Liver (tissue), 7 donors: ENCODE measurements at regions not wholly inside any gene's neighbourhood (a gene's known extent, or its start where the extent isn't known, plus 50 kb on each side); places are given as distances from the start of the nearest gene placed in this dataset.

ENCODE experiments used
- DNase-seq: peaks from one replicate; pipeline ENCODE4 v3.0.0-alpha.2; 2017; ENCODE audit warnings: low spot score
- H3K27ac ChIP-seq, 2 donors: one replicate each; pipeline ENCODE4 v1.7.0; 2013; ENCODE audit warnings: inconsistent platforms in 2 of 2, low read length in 2 of 2, control low read depth in 1 of 2, low read depth in 1 of 2, mild to moderate bottlenecking in 1 of 2
- H3K27me3 ChIP-seq, 4 donors: one replicate each; pipeline versions ENCODE4 v1.6.1 to v1.7.0; 2013; ENCODE audit warnings: low read length in 3 of 4, inconsistent platforms in 1 of 4, mild to moderate bottlenecking in 1 of 4, moderate library complexity in 1 of 4; ENCODE audit not compliant: control insufficient read depth in 4 of 4, insufficient read depth in 4 of 4
- H3K36me3 ChIP-seq, 4 donors: one replicate each; pipeline versions ENCODE4 v1.6.1 to v1.7.0; 2013; ENCODE audit warnings: low read length in 3 of 4, mild to moderate bottlenecking in 3 of 4, low read depth in 1 of 4, moderate library complexity in 1 of 4; ENCODE audit not compliant: control insufficient read depth in 4 of 4, insufficient read depth in 3 of 4
- H3K4me1 ChIP-seq, 4 donors: one replicate each; pipeline versions ENCODE4 v1.6.1 to v1.7.0; 2013; ENCODE audit warnings: low read length in 3 of 4, mild to moderate bottlenecking in 3 of 4, moderate library complexity in 1 of 4; ENCODE audit not compliant: control insufficient read depth in 4 of 4, insufficient read depth in 4 of 4
- H3K4me3 ChIP-seq, 3 donors: one replicate each; pipeline versions ENCODE4 v1.6.1 to v1.7.0; 2013; ENCODE audit warnings: low read length in 3 of 3, control low read depth in 1 of 3, low read depth in 1 of 3, mild to moderate bottlenecking in 1 of 3
- H3K9ac ChIP-seq, 2 donors: one replicate each; pipeline ENCODE4 v1.7.0; 2013; ENCODE audit warnings: low read length in 2 of 2, mild to moderate bottlenecking in 2 of 2, moderate library complexity in 2 of 2, control low read depth in 1 of 2, low read depth in 1 of 2
- H3K9me3 ChIP-seq, 4 donors: one replicate each; pipeline versions ENCODE4 v1.6.1 to v1.7.0; 2013; ENCODE audit warnings: low read length in 3 of 4; ENCODE audit not compliant: control insufficient read depth in 4 of 4
- EGR1 ChIP-seq, 2 donors: IDR thresholded peaks; 2 replicates each; pipeline ENCODE4 v1.6.1; 2016 to 2018; ENCODE audit warnings: antibody characterized with exemption in 2 of 2, low read depth in 2 of 2
- FOXA2 ChIP-seq: IDR thresholded peaks from 2 replicates; pipeline ENCODE4 v1.6.1; 2016; ENCODE audit warnings: antibody characterized with exemption
- GABPA ChIP-seq, 2 donors: IDR thresholded peaks in 1 of 2; conservative IDR thresholded peaks in 1 of 2; 2 replicates each; pipeline ENCODE4 v1.6.1; 2016; ENCODE audit warnings: antibody characterized with exemption in 2 of 2, mild to moderate bottlenecking in 1 of 2, moderate library complexity in 1 of 2
- HNF4A ChIP-seq, 2 donors: conservative IDR thresholded peaks; 2 replicates each; pipeline ENCODE4 v1.6.1; 2016; ENCODE audit warnings: antibody characterized with exemption in 2 of 2, mild to moderate bottlenecking in 2 of 2
- HNF4G ChIP-seq: IDR thresholded peaks from 2 replicates; pipeline ENCODE4 v1.6.1; 2016; ENCODE audit warnings: antibody characterized with exemption
- JUND ChIP-seq, 2 donors: IDR thresholded peaks; 2 replicates each; pipeline ENCODE4 v1.6.1; 2016; ENCODE audit warnings: antibody characterized with exemption in 2 of 2
- NR2F2 ChIP-seq: IDR thresholded peaks from 2 replicates; pipeline ENCODE4 v1.6.1; 2016; ENCODE audit warnings: antibody characterized with exemption
- RAD21 ChIP-seq, 2 donors: IDR thresholded peaks; 2 replicates each; pipeline ENCODE4 v1.6.1; 2016; ENCODE audit warnings: antibody characterized with exemption in 2 of 2, mild to moderate bottlenecking in 2 of 2
- RXRA ChIP-seq, 2 donors: IDR thresholded peaks; 2 replicates each; pipeline ENCODE4 v1.6.1; 2017 to 2018; ENCODE audit warnings: antibody characterized with exemption in 2 of 2, mild to moderate bottlenecking in 1 of 2
- TAF1 ChIP-seq: conservative IDR thresholded peaks from 2 replicates; pipeline ENCODE4 v1.6.1; 2016; ENCODE audit warnings: antibody characterized with exemption, mild to moderate bottlenecking
- WGBS: extraction: QIAGEN DNeasy Blood & Tissue Kit; methylation state at CpG from one replicate; pipeline ENCODE4 v1.1.7; 2013; 5-methylcytosine and 5-hydroxymethylcytosine counted together
- TF ChIP-seq, protein P1 (sequence below): IDR thresholded peaks from 2 replicates; pipeline ENCODE4 v1.6.1; 2016; ENCODE audit warnings: antibody characterized with exemption
- TF ChIP-seq, protein P2 (sequence below): IDR thresholded peaks from 2 replicates; pipeline ENCODE4 v1.6.1; 2016; ENCODE audit warnings: antibody characterized with exemption
- TF ChIP-seq, protein P3 (sequence below): IDR thresholded peaks from 2 replicates; pipeline ENCODE4 v1.6.1; 2016; ENCODE audit warnings: antibody characterized with exemption, mild to moderate bottlenecking
- TF ChIP-seq, protein P4 (sequence below): IDR thresholded peaks from 2 replicates; pipeline ENCODE4 v1.6.1; 2016; ENCODE audit warnings: antibody characterized with exemption
- donor health status: healthy.
- donor health status: healthy.
- donor health status: healthy.
- donor health status: healthy.

DNA sequence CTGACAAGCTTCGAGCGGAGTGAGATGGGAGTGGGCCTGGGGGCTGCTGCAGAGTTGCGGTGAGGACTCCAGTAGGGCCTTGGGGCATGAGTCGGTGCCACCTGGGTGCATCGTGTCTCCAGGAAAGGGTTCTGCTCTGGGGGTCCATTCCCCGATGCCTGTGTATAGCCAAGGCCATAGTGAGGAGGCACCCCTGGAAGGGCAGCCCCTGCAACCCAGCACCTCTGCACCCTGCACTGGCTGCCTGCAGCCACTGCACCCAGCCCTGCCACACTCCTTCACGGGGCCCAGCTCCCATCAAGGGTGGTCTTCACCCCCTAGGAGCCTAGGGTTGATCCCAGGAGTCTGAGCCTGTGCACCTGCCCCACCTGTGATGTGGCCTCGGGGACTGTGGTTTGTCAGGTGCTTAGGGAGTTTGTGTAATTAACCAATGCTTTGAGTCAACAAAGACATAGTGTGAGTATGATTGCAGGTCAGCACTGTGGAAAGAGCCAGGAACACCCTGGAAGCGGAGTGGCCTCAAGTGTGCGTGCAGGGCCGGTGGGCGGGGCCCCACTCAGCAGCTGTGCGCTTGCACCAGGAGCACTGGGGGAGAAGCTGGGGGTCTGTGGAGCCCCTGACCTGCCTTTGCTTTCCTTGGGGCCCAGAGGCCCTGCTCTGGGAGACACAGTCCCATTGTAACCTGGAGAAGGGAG, 1299.3 kb downstream of the BRD1 start:
- WGBS, result 70% methylated on average over 13 of the region's 13 CpGs
- no peaks in the 10 kb centered on the region for H3K27me3 ChIP-seq
- H3K4me1 ChIP-seq, result no peaks in the 10 kb centered on the region
- H3K9ac ChIP-seq, result no peak overlapping the region
- DNase-seq, result no peak
- H3K27ac ChIP-seq, result no peak overlapping the region
- no peaks in the 10 kb centered on the region for H3K36me3 ChIP-seq
- H3K4me3 ChIP-seq, result no peak overlapping the region
- no peak for TF ChIP-seq RXRA (IDR thresholded peaks at IDR 0.05)
- H3K9me3 ChIP-seq, result no peaks in the 10 kb centered on the region

DNA sequence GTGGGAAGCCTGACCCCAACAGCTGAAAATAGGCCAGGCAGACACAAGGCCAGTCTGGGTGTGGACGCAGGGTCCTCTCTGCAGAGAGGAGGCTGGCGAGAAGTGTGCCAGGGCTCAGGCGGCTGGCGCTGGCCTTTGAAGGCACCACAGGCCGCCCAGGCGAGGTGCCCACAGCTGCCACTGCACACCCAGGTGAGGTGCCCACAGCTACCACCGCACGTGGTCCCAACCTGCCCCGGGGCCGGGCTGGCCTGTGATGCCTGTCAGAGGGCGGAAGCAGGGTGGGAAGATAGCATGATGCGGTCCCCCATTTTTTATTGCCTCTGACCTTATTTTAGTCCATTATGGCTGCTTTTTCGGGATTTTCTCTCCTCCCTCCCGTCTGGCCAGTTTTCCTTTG, 1303.9 kb downstream of the BRD1 start:
- 88% methylated on average over 14 of the region's 14 CpGs for WGBS
- Histone ChIP-seq H3K27ac (no peak overlapping the region), H3K9me3 (no peaks in the 10 kb centered on the region), H3K9ac (no peak overlapping the region), H3K4me3 (no peak overlapping the region), H3K36me3 (no peaks in the 10 kb centered on the region), H3K4me1 (no peaks in the 10 kb centered on the region), H3K27me3 (no peaks in the 10 kb centered on the region)
- no peak for DNase-seq
- TF ChIP-seq, protein P1, sequence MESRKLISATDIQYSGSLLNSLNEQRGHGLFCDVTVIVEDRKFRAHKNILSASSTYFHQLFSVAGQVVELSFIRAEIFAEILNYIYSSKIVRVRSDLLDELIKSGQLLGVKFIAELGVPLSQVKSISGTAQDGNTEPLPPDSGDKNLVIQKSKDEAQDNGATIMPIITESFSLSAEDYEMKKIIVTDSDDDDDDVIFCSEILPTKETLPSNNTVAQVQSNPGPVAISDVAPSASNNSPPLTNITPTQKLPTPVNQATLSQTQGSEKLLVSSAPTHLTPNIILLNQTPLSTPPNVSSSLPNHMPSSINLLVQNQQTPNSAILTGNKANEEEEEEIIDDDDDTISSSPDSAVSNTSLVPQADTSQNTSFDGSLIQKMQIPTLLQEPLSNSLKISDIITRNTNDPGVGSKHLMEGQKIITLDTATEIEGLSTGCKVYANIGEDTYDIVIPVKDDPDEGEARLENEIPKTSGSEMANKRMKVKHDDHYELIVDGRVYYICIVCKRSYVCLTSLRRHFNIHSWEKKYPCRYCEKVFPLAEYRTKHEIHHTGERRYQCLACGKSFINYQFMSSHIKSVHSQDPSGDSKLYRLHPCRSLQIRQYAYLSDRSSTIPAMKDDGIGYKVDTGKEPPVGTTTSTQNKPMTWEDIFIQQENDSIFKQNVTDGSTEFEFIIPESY, result no peak
- TF ChIP-seq GABPA (IDR thresholded peaks at IDR 0.05 in 1 of 2, conservative IDR thresholded peaks at IDR 0.05 in 1 of 2) (no peak), FOXA2 (no peak), RXRA (IDR thresholded peaks at IDR 0.05) (no peak), HNF4G (no peak), HNF4A (conservative IDR thresholded peaks at IDR 0.05) (no peak), JUND (IDR thresholded peaks at IDR 0.05) (no peak), EGR1 (IDR thresholded peaks at IDR 0.05; ENCODE audit: low read depth in 2 of 2) (no peak)
- TF ChIP-seq, protein P2, sequence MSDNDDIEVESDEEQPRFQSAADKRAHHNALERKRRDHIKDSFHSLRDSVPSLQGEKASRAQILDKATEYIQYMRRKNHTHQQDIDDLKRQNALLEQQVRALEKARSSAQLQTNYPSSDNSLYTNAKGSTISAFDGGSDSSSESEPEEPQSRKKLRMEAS, result no peak
- TF ChIP-seq, protein P3, sequence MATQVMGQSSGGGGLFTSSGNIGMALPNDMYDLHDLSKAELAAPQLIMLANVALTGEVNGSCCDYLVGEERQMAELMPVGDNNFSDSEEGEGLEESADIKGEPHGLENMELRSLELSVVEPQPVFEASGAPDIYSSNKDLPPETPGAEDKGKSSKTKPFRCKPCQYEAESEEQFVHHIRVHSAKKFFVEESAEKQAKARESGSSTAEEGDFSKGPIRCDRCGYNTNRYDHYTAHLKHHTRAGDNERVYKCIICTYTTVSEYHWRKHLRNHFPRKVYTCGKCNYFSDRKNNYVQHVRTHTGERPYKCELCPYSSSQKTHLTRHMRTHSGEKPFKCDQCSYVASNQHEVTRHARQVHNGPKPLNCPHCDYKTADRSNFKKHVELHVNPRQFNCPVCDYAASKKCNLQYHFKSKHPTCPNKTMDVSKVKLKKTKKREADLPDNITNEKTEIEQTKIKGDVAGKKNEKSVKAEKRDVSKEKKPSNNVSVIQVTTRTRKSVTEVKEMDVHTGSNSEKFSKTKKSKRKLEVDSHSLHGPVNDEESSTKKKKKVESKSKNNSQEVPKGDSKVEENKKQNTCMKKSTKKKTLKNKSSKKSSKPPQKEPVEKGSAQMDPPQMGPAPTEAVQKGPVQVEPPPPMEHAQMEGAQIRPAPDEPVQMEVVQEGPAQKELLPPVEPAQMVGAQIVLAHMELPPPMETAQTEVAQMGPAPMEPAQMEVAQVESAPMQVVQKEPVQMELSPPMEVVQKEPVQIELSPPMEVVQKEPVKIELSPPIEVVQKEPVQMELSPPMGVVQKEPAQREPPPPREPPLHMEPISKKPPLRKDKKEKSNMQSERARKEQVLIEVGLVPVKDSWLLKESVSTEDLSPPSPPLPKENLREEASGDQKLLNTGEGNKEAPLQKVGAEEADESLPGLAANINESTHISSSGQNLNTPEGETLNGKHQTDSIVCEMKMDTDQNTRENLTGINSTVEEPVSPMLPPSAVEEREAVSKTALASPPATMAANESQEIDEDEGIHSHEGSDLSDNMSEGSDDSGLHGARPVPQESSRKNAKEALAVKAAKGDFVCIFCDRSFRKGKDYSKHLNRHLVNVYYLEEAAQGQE, result no peak
- TF ChIP-seq, protein P4, sequence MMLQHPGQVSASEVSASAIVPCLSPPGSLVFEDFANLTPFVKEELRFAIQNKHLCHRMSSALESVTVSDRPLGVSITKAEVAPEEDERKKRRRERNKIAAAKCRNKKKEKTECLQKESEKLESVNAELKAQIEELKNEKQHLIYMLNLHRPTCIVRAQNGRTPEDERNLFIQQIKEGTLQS, result no peak

DNA sequence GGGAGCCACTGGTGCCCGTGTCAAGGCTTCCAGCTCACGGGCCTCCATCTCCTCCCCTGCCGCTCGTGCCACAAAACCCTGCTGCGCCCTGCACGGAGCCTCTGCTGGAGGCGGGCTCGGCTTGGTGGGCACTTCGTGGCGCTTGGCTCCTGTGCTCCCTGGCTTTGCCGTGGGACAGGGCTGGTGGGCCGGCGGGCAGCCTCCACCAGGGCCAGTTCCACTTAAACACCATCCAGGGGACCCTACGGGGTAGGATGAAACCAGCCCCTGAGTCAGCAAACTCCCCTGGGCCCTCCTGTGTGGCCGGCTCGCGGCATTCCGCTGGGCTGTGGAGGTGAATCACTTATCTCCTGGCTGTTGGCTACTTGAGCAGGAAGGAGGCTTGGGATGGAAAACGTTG, 1304.6 kb downstream of the BRD1 start:
- no peak overlapping the region for H3K27ac ChIP-seq
- no peak for TF ChIP-seq RXRA (IDR thresholded peaks at IDR 0.05)
- no peak for TF ChIP-seq RAD21 (IDR thresholded peaks at IDR 0.05)
- no peak for TF ChIP-seq EGR1 (IDR thresholded peaks at IDR 0.05; ENCODE audit: low read depth in 2 of 2)
- no peak for TF ChIP-seq NR2F2
- TF ChIP-seq, protein P3, result no peak
- TF ChIP-seq FOXA2, result no peak
- no peak for TF ChIP-seq TAF1
- no peak overlapping the region for H3K4me3 ChIP-seq
- no peaks in the 10 kb centered on the region for H3K36me3 ChIP-seq
- 83% methylated on average over 19 of the region's 19 CpGs for WGBS
- DNase-seq, result no peak
- no peaks in the 10 kb centered on the region for H3K27me3 ChIP-seq
- H3K4me1 ChIP-seq, result no peaks in the 10 kb centered on the region
- H3K9me3 ChIP-seq, result no peaks in the 10 kb centered on the region
- H3K9ac ChIP-seq, result no peak overlapping the region
